GM12891 (cell line): ENCODE measurements at regions not wholly inside any gene's neighbourhood (a gene's known extent, or its start where the extent isn't known, plus 50 kb on each side); places are given as distances from the start of the nearest gene placed in this dataset.

Experiments
- DNase-seq: peaks from one replicate; pipeline ENCODE4 v3.0.0; 2011; ENCODE audit warnings: low spot score; ENCODE audit not compliant: insufficient read length
- FAIRE-seq: peaks from 2 replicates; lab custom pipeline; 2011; peaks lifted over from hg19 to GRCh38; lab: Jason Lieb, UNC
- PAX5 ChIP-seq: IDR thresholded peaks from 2 replicates; pipeline ENCODE4 v1.6.1; 2011; ENCODE audit warnings: low read length, moderate library complexity, mild to moderate bottlenecking; ENCODE audit not compliant: insufficient read depth, severe bottlenecking
- POLR2A ChIP-seq: IDR thresholded peaks from 2 replicates; pipeline ENCODE4 v1.6.1; 2011; ENCODE audit warnings: low read depth, low read length, control low read depth
- POLR2AphosphoS5 ChIP-seq: IDR thresholded peaks from 2 replicates; pipeline ENCODE4 v1.6.1; 2011; ENCODE audit warnings: low read depth, low read length, control low read depth
- POU2F2 ChIP-seq: IDR thresholded peaks from 2 replicates; pipeline ENCODE4 v1.6.1; 2011; ENCODE audit warnings: low read depth, mild to moderate bottlenecking, control low read depth, low read length, moderate library complexity
- SPI1 ChIP-seq: IDR thresholded peaks from 2 replicates; pipeline ENCODE4 v1.6.1; 2011; ENCODE audit warnings: low read depth, low read length, control low read depth
- TAF1 ChIP-seq: IDR thresholded peaks from 2 replicates; pipeline ENCODE4 v1.6.1; 2011; ENCODE audit warnings: low read depth, low read length, control low read depth

DNA sequence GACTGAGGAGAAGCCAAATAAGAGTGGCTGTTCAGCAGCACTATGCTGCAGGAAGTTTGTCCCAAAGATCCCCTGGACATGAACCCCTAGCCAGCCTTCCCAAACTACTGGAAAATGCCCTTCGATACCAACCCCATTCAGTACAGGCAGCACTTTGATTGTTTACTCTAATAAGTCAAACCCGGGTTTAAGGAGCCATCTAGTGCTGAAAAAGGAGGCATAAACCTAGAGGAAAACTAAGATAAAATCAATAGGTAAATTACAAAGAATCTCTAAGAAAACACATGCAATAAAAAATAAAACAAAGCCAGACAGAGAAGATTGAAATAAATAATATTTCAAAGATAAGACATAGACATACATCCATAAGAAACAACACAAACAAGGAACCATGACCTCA is 771.6 kb downstream of the RPS29 start:
- DNase-seq (no peak), FAIRE-seq (no peak)
- no peak for TF ChIP-seq PAX5
- TF ChIP-seq POLR2A, result no peak
- TF ChIP-seq TAF1, result no peak
- TF ChIP-seq POU2F2, result no peak
- TF ChIP-seq SPI1, result no peak
- no peak for TF ChIP-seq POLR2AphosphoS5

DNA sequence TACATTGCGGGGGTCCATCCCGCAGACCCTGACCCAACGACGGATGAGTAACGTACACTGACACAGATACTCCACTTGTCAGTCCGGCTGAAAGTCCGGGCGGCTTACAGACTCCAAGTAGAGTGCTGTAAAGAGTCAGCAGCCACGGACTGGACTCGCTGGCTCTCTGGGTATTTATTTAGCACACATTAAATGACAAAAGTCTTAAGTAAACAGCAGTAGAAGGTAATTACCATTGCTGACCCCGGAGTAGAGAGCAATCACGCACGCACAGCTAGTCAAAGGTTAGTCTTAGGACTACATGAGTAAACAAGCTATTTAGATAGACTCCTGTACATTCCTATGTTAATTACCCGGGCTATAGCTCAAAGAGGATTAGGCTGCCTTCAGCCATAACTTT is 780.9 kb downstream of the RPS29 start:
- TF ChIP-seq TAF1 (no peak), POLR2AphosphoS5 (no peak), PAX5 (no peak), SPI1 (no peak), POLR2A (no peak), POU2F2 (no peak)
- FAIRE-seq (no peak), DNase-seq (no peak)

DNA sequence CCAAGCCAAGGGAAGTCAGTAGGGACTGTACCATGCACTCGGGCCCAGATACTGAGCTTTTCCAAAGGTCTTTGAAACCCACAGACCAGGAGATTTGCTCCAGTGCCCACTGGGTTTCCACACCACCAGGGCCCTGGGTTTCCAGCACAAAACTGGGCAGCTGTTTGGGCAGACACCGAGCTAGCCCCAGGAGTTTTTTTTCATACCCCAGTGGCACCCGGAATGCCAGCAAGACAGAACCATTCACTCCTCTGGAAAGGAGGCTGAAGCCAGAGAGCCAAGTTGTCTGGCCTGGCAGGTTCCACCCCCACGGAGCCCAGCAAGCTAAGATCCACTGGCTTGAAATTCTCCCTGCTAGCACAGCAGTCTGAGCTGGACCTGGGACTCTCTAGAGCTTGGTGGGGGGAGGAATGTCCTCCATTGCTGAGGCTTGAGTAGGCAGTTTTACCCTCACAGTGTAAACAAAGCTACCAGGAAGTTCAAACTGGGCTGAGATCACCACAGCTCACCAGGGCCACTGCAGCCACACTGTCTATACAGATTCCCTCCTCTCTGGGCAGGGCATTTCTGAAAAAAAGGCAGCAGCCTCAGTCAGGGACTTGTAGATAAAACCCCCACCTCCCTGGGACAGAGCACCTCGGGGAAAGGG is 793.7 kb downstream of the RPS29 start:
- FAIRE-seq (no peak), DNase-seq (no peak)

DNA sequence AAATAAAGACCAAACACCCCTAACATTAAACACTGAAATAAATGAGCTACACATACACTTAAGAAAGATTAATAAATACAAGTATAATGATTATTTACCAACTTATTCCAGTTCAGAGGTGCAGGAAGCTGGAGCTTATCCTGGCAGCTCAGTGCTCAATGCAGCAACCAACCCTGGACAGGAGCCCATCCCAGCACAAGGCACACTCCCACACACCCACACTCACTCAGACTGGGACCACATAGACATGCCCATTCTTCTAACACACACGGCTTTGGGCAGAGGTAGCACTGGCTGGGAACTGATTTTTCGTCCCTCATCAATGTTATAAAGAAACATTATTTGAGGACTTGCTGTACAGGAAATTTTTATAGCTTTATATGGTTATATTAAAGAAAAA is 797.4 kb downstream of the RPS29 start:
- TF ChIP-seq SPI1, result no peak
- no peak for TF ChIP-seq POU2F2
- TF ChIP-seq TAF1, result no peak
- no peak for TF ChIP-seq PAX5
- no peak for TF ChIP-seq POLR2AphosphoS5
- TF ChIP-seq POLR2A, result no peak
- FAIRE-seq (no peak), DNase-seq (no peak)

More for the DNA sequence above, 793.7 kb downstream of the RPS29 start:
- TF ChIP-seq POLR2AphosphoS5, result no peak

DNA sequence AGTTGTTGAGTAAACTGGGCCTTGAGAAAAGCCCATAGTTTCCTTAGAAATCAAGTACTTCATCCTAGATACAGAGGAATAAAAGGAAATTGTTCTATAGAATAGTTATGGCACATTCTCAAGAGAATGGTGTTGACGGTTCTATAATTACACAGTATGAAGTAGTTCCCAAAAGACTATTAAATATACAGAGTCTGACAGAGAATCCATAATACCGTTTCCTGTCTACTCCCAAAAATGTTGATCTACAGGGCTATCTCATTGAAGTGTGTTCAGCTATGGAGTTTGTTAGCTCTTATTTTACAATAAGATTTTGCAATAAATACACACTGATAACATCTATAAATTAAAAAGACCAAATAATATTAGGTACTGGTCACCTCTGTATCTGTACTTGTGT is 799.7 kb downstream of the RPS29 start:
- DNase-seq (no peak), FAIRE-seq (no peak)
- no peak for TF ChIP-seq TAF1
- TF ChIP-seq POLR2AphosphoS5, result no peak
- TF ChIP-seq POLR2A, result no peak
- no peak for TF ChIP-seq POU2F2
- TF ChIP-seq SPI1, result no peak
- TF ChIP-seq PAX5, result no peak

DNA sequence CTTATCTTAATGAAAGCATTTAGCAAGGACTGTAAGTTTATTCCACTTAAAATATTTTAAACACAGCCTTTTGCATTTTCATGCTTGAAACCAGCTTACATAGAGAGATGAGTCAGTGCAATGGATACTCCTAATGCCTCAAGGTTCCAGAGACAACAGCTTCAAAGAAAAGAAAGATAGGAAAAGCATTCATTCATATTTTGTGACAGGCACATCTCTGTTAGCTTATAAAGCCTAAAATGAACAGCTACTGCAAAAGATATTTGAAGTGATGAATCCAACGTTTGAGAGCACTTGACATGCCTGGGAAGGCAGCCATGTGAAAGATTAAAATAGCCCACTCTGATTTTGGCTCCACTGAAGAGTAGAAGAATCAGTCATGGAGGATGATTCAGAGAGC is 814.5 kb downstream of the RPS29 start:
- DNase-seq (no peak), FAIRE-seq (no peak)
- TF ChIP-seq PAX5 (no peak), POLR2AphosphoS5 (no peak), POU2F2 (no peak), TAF1 (no peak), POLR2A (no peak), SPI1 (no peak)

DNA sequence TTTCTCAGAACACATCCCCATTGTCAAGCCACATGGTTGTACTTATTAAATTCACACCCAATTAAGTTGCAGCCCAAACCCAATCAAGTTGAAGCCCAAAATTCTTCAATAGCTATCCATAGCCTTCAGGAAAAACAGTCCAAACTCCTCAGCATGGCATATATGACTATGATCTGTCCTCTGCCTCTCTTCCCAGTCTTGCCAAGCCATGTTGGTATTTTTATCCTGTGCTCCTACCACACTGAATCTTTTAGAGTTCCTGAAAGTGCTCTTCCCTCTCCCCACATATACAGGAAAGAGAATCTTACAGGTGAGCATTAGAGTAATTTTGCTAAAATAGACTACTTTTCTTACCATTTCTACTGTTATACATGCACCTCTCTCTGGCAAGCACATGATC is 834.9 kb downstream of the RPS29 start:
- no peak for DNase-seq
- no peak for FAIRE-seq
- TF ChIP-seq SPI1, result no peak
- TF ChIP-seq POU2F2, result no peak

DNA sequence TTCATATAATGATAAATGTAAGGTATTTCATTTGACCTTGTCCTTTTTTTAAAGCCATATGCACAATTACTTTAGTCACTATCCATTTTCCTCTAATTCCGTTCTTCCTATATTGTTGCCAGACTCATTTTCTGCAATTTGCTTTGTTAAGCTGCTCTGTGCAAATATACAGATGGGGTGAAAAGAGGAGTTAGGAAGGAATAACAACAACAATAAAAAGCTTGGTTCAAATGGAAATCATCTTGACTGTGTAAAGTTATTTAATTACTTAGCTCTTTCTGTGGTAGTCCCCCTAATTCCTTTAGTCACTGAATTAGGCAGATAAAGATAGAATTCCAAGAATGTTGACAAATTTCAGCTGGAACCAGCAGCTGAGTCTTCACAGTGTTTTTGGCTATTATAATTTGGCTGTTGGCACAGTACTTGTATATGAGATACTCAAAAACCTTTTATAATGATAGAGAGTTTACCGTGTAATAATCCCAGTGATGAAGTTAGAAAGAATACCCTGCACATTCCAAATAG is 838.0 kb downstream of the RPS29 start:
- DNase-seq, result no peak
- no peak for FAIRE-seq
- no peak for TF ChIP-seq POU2F2

DNA sequence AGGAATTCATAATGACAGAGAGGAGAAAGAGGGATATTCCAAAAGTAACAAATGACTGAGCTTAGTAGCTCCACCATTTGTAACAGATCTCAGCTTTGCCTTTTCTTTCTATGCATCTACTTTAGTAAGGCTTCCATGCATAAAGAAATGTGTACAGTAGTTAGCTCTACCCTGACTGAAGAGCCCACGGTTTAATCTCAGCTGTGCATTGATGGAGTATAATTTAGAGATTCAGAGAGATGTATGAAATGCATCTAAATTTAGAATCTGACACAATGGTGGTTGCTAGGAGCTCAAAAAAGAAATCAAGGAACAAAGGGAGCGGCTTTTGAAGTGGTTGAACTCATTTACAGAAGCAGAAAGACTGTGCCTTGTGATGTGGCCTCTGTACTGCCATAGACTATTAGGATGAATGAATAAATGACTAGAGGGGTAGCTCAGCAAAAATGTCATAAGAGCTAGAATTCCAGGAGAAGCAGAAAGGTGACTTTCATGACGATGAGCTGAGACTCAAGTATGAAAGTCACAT is 838.6 kb downstream of the RPS29 start:
- FAIRE-seq, result no peak
- TF ChIP-seq POLR2A, result no peak
- TF ChIP-seq TAF1, result no peak
- no peak for TF ChIP-seq POU2F2
- no peak for TF ChIP-seq PAX5
- no peak for DNase-seq

DNA sequence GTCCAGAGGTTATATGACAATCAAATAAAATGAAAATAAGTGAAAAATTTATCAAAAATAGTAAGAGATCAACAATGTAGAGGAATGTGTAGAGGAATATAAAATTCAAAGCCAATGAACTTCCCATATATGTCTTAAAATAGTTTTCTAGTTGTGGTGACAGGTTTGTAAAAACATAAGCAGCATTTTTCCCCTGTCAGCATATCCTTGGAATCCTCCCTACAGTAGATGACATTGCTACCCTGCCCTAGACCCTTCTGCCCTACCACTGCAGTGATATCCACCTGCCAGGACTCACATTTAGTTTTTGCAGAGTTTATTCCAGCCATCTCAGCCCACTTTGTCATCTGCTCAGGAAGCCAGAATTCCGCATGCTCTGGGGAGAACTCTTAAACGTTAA is 842.0 kb downstream of the RPS29 start:
- TF ChIP-seq PAX5 (no peak), POLR2AphosphoS5 (no peak), TAF1 (no peak), POLR2A (no peak), SPI1 (no peak), POU2F2 (no peak)
- DNase-seq (no peak), FAIRE-seq (no peak)

DNA sequence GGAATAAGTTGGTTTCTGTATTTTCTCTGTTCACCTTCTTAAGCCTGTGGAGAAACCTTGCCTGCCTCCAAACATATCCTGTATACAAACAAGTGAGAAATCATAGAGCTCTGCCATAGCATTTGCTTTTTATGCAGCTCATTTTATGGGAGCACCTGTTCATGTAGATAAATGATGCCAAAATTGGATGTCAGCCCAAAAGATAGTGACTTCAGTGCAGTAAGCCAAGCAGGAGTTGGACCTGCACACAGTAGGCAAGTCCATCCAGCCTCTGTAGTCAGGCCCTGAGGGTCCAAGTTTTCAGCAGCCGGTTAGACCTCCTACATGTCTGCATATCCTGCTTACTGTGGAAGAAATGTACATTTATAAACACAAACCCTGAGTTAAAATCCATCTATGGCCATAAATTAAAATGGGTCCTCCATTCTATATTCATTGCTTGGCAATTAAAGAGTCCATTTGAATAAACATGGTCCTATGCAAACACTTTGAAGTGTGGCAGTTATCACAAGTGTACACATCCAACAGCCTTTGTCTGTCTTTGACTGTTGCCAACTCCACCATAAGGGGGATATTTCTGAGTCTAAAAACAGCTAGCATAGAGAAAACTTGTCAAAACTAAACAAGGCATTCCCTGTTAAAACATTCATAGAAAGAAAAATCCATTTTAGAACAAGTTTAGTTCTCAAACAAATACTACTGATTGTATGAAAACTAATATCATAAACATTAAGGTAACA is 847.8 kb downstream of the RPS29 start:
- no peak for TF ChIP-seq PAX5
- no peak for TF ChIP-seq POU2F2
- no peak for TF ChIP-seq SPI1
- no peak for TF ChIP-seq POLR2AphosphoS5
- no peak for TF ChIP-seq POLR2A
- no peak for TF ChIP-seq TAF1
- DNase-seq (no peak), FAIRE-seq (no peak)
